Hypothalamus (tissue), 51 donors: ENCODE measurements at regions not wholly inside any gene's neighbourhood (a gene's known extent, or its start where the extent isn't known, plus 50 kb on each side); places are given as distances from the start of the nearest gene placed in this dataset.
"Not testable (repeated sequence)": the region's sequence is repeated elsewhere in the genome, so short reads cannot be mapped to it uniquely, and the experiment has no call there.

Source experiments
- DNase-seq, 51 donors: peaks; one replicate each; lab custom pipeline; 2025; lab: John Stamatoyannopoulos, UW

DNA sequence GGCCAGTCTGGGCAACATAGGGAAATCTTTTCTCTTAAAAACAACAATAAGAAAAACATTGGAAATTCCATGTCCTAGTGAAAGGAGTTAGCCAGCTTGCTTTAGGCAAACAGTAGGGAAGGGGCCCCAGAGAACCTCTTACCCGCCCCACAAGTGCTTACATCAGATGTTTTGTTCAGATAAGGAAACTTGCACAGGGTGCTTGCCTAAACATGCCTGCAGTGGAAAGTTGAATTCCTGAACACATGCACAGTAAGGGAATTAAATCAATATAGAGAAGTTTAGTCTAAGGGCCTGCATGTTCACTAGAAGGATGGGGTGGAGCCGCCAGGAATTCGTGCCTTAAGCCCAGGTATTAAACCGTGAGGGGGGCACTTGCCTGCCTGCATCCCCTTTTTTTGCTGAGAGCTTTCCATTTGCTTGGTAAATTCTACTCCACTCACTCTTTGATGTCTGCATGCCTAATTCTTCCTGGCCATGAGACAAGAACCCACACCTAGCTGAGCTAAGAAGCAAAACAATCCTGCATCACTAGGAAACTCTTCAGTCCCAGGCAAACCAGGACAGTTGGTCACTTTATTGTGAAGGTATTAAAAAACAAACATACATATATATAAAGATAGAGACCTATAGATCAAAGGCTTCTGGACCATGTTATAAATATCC lies 499.0 kb downstream of the SIPA1L2 start:
- no peak for DNase-seq

DNA sequence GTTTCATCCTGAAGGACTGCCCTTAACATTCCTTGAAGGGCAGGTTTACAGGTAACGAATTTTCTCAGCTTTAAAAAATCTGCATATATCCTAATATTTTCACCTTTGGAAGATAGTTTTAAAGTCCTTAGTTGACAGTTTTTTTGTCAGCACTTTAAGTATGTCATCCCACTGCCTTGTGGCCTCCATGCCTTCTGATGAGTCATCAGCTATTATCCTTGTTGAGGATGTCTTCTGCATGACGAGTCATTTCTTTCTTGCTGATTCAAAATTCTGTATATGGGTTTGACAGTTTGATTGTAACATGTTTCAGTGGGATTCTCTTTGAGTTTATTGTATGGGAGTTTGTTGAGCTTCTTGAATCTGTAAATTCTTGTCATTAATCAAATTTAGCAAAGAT lies 500.6 kb downstream of the DISC1 start:
- no peak for DNase-seq

DNA sequence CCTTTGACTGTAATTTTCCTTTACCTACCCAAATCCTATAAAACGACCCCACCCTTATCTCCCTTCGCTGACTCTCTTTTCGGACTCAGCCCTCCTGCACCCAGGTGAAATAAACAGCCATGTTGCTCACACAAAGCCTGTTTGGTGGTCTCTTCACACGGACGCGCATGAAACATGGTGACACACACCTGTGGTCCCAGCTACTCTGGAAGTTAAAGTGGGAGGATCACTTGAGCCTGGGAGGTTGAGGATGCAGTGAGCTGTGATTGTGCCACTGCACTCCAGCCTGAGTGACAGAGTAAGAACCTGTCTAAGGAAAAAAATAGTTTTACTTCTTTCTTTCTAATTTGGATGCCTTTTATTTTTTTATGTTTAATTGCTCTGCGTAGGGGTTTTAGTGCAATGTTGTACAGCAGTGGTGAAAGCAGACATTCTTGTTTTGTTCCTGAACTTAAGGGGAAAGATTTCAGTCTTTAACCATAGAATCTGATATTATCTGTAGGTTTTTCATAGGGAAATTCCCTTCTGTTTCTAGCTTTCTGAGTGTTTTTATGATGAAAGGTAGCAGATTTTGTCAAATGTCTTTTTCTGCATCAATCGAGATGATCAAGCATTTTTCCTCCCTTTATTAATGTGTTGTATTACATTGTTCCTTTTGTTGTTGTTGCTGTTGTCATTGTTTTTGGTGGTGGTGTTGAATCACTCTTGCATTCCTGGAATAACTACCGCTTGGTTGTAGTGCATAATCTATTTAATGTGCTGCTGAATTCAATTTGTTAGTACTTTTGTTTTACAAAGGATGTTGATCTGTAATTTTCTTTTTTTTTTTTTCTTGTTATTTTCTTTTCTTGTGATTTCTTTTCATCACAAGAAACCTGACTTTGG lies 497.4 kb downstream of the DISC1 start:
- DNase-seq: no peak

DNA sequence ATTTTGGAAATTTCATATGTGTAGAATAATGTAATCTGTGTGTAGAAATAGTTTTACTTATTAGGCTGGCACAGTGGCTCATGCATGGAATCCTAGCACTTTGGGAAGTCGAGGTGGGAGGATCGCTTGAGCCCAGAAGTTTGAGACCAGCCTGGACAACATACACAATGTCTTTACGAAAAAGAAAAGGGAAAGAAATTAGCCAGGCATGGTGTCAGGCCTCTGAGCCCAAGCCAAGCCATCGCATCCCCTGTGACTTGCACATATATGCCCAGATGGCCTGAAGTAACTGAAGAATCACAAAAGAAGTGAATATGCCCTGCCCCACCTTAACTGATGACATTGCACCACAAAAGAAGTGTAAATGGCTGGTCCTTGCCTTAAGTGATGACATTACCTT lies 491.3 kb downstream of the DISC1 start:
- DNase-seq: not testable (repeated sequence)

DNA sequence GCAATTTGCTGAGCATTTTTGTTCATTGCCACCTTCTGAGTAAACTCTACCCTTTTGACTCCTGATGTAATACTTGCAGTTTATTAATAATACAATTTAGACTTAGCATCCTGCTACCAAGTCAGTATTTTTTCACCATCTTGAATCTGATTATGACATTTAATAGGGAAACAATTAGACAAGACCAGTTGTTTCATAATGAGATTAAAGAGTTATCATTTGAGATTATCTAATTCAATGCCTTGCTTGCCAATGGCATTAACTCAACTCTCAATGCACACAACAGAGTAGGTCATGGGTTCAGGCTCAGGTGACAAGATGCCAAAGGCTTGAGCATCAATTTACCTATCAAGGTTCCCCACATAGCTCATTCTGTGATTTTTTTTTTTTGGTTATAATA lies 488.4 kb downstream of the DISC1 start:
- no peak for DNase-seq

DNA sequence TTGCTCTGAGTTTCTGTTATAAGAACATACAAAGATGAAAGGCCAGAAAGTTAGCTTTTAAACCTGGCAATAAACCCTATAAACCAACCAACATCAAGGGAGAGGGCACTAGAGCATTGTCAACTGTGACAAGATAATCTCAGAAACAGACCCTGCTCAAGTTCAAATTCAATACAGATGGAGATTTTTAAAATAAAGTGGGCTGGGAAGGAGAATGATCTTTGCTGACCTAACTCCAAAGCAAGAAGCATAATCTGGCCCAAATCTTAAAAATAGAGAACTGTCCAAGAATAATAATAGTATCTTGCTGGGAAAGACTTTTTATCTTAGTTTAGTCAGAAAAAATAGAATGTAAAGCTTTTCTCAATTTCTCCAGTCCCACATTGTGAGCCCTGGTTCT lies 485.5 kb downstream of the DISC1 start:
- no peak for DNase-seq

DNA sequence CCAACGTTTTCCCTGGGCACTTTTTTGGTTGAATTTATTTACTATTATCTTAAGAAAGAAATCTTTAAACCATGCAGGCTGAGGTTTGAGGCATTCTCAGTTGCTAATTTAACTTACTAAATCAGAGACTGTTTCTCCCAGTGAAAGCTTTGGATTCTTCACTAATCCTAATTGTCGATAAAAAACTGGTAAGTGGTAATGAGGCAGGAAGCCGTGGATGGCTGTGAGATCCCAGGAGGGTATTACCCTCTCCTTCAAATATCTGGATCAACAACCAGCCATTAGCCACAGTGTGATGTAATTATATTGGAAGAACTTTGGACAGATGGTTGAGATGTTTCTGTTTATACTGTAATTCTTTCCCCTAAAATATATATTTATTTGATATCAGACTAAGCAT lies 485.0 kb downstream of the DISC1 start:
- DNase-seq: no peak

DNA sequence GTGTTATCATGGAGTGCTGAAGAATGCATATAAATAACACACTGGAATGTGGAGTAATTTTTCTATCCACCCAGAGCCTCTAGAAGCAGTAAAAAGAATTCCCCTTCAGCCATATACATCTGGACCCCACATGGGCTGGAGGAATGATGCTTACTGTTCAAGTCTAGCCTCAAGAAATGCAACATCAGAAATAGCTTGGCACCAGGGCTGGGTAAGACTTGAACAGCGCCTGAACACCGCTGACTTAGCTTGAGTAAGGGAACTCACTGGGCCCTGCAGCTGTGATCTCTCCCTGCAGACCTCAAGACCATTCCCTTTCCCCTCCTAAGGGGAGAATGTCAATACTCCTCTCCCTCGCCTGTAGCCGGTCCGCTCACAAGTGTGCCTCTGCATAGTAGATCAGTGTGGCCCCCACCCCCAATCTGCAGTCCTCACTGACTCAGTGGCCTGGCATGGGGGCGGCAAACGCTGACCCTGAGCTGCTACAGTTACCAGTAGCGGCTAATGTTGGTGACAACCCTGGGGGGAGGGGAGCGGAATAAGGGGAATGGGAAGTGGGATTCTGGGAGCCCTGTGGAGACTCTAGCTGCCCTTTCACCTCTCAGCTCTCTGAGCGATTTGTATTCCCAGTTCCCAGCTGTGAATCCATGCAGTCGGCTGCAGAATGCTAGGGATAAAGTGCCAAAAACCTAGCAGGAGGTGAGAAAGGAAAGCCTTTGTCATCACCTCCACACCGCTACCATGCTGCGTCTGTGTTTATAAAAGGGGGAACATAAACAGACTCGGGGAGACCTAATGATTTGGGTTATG lies 483.9 kb downstream of the DISC1 start:
- no peak for DNase-seq

DNA sequence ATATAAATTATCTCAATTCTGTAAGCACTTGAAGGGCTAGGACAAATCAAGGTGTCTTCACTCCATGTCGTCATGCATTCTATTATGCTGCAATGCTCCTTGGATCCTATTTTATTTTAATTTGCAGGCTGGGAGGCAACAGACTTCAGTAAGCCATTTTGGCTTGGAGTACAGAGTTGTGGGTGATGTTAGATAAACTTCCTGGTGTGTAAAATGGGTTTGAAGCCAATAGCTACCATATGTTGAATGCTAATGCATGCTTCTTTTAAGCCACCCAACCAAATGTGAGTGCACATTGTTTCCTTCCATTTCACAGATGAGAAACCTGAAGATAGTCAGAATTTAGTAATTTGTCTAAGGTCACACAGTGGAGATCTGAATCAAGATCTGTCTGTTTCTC lies 482.8 kb downstream of the DISC1 start:
- DNase-seq: no peak

DNA sequence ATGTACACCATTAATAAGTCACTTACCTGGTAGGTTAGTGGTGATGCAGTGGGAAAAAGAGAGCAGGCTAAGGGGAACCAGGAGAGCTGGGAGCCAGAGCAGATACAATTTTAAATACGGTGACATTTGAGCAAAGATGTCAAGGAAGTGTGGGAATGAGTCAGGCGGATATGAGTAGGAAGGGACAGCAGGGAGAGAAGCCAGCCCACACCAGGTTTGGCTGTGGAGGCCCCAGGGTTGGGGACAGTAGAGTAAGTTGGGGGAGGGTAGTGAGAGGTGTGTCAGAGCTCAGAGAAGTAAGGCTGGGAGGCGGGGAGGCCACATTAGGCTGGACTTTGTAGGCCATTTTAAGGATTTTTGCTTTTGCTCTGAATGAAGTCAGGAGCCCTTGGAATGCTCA lies 482.0 kb downstream of the DISC1 start:
- DNase-seq: no peak

DNA sequence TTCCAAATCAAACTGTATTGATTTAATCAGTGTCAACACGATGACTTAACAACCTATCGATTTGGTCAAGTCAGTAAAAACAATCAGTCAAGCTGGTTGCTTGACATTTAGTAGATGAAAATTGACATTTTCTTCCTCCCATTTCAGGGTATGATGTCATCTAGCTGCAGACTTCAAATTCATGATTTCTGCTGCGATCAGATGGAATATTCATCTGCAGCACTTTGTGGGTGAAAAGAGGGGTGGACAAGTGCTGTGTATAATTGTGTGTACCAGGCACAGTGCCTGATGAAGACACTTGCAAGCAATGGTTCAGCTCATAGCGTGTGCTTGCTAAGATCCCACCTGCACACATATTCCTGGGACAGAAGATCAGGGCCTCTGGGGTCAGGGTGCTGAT lies 479.8 kb downstream of the DISC1 start:
- no peak for DNase-seq

DNA sequence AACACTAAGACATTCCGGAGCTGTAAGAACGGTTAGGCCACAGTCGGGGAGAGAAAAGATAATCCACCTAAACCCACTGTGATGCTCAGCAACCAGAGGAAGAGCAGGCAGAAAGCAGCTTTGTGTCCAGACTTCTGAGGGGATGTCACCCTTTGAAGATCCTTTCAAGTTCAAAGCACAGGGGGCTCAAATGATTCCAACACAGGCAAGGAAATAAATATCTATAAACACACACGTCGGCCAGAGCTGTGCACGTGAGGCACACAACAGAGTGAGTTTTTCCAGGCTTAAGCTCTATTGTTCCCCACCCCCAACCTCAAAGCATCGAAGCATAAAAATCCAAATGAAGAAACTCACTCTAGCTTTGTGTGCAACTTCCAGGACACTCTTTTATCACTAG lies 479.0 kb downstream of the DISC1 start:
- no peak for DNase-seq

DNA sequence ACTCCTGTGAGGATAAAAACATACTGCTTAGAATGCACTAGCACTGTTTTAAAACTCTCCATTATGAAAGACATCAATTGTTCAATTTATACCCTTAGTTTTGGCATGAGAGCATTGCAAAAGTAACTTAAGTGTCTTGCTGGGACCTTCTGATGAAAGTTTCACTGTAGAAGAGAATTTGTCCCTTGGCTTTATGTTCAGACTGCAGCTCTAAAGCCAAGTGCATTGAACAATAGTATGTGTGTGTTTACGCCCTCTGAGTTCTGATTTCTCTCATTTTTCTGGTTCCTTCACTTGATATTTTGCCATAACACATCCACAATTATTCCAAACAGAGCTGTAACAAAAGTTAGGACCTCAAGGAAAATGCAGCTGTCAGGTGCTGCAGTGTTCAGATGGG lies 474.6 kb downstream of the DISC1 start:
- no peak for DNase-seq

DNA sequence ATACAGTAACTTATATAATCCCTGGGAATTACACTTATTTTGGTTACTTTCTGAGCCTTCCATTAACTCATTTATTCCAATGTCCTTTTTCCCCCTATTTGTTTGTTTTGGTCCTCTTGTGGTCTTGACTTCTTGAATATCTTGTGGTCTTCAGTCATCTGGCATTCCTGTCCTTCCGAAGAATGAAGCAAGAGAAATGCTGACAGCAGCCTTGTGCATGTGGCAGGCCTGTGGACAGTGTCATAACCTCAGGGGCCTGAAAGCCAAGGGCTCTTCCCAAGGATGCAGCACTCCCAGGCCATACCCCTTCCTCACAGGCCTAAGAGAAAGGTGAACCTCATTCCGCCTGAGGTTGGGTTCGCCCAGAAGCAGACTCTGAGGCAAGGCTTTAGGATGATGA lies 470.2 kb downstream of the DISC1 start:
- DNase-seq: no peak
